Testis (tissue), 2 donors: ENCODE measurements at regions not wholly inside any gene's neighbourhood (a gene's known extent, or its start where the extent isn't known, plus 50 kb on each side); places are given as distances from the start of the nearest gene placed in this dataset.

Experiments
- CTCF ChIP-seq, 3 experiments: fragments of 450-650 bp in 2 of 3; fragments of 200-600 bp in 1 of 3; sonication (generic) in 1 of 3; IDR thresholded peaks; one replicate each; pipeline ENCODE4 v1.5.1; 2016 to 2019; ENCODE audit warnings: antibody characterized with exemption in 3 of 3, mild to moderate bottlenecking in 2 of 3, moderate library complexity in 1 of 3
- POLR2A ChIP-seq: fragments of 450-650 bp; IDR thresholded peaks from one replicate; pipeline ENCODE4 v1.6.1; 2017; ENCODE audit warnings: antibody characterized with exemption, mild to moderate bottlenecking, moderate library complexity

DNA sequence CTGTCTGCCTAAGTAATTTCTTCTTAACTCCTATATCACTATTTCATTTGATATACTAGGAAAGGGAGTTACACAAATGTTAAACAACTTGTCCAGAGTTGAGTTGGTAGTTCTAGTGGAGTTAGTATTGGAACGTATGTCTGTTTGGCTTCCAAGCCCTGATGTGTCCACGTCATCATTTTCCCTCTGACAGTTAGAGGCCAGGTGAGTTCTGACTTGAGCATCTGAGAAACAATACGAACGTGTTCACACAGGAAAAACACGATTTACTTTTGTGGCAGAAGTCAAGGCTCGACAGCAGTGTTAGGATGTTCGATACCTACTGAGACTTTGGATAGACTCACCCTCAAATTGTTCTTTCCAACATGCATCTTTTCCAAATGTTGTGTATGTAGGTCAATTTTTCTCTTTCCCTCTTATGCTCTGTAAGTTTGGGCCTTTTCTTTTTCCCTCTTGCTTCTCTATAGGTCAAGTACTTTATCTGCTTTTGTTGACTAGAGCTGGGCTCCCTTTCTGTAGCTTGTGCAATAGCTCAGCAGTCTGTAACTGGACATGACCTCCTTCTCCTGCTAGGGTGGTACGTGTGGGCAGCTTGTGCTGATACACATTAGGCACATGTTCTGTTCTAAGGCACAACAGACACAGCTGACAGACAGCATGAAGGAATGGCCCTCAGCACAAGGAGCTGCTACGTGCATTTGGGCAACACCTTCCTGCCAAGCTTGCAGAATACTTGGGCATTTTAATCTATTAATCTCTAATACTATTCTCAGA is 222.9 kb downstream of the PTEN start:
- TF ChIP-seq CTCF (IDR thresholded peaks at IDR 0.05) (no peak), POLR2A (no peak)
